ENCODE measurements at regions not wholly inside any gene's neighbourhood (a gene's known extent, or its start where the extent isn't known, plus 50 kb on each side); places are given as distances from the start of the nearest gene placed in this dataset.

DNA sequence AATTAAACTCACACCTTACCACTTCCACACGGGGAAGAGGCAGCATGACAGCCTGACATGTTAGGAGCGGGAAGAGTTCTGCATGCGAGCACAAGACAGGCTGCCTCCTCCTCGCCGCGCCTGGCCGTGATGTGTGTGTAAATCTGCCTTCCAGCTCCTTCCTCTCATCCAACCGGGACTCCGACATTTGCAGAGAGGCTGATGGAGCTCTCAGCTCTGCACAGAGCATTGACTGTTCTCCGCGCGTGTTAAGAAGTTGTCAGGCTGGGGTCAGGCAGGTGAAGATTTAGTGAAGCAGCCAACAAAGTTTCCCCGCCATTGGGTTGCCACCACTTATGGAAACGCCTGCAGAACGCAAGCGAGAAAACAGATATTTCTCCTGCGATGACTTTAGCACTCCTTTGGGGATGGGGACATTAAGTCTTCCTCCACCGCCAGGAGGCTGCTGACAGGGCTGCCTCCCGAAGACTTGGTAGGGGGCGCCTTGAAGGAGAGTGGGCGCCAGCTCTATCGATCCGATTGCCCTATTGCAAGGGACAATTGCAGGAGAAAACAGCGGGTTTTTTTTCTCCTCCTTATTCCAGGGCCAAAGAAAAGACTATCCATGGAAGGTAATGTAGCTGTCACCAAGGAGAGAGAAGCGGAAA, 213.9 kb upstream of the TSHZ3 start:
- Histone ChIP-seq H3K36me3 (ENCODE audit: control insufficient read depth, low read length) (no peaks in the 10 kb centered on the region), H3K27ac (ENCODE audit: low read depth, low read length) (no peak overlapping the region), H4K20me1 (ENCODE audit: control insufficient read depth, insufficient read depth, low read depth, low read length) (no peaks in the 10 kb centered on the region), H3K4me2 (ENCODE audit: low read length) (no peak overlapping the region), H3K4me1 (ENCODE audit: control insufficient read depth, low read length) (no peaks in the 10 kb centered on the region), H3K4me3 (ENCODE audit: low read length) (no peak overlapping the region), H3K27me3 (ENCODE audit: control insufficient read depth, low read length) (no peaks in the 10 kb centered on the region), H3F3A (ENCODE audit: control insufficient read depth, insufficient read depth) (no peaks in the 10 kb centered on the region), H3K79me2 (ENCODE audit: control insufficient read depth, low read length) (no peaks in the 10 kb centered on the region), H3K9me3 (ENCODE audit: control insufficient read depth, insufficient read depth, low read length) (peaks cover 9% of the 10 kb centered on the region; the same call in 1 of the 2 replicates), H3K9me2 (replicated peaks; ENCODE audit: control insufficient read depth, low read length) (no peaks in the 10 kb centered on the region)
- TF ChIP-seq, protein P1, sequence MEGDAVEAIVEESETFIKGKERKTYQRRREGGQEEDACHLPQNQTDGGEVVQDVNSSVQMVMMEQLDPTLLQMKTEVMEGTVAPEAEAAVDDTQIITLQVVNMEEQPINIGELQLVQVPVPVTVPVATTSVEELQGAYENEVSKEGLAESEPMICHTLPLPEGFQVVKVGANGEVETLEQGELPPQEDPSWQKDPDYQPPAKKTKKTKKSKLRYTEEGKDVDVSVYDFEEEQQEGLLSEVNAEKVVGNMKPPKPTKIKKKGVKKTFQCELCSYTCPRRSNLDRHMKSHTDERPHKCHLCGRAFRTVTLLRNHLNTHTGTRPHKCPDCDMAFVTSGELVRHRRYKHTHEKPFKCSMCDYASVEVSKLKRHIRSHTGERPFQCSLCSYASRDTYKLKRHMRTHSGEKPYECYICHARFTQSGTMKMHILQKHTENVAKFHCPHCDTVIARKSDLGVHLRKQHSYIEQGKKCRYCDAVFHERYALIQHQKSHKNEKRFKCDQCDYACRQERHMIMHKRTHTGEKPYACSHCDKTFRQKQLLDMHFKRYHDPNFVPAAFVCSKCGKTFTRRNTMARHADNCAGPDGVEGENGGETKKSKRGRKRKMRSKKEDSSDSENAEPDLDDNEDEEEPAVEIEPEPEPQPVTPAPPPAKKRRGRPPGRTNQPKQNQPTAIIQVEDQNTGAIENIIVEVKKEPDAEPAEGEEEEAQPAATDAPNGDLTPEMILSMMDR (IDR thresholded peaks at IDR 0.05; ENCODE audit: low read depth, low read length, poor library complexity, severe bottlenecking) = no peak
- TF ChIP-seq EZH2phosphoT487 (IDR thresholded peaks at IDR 0.05; ENCODE audit: borderline replicate concordance, low read length) = no peak

DNA sequence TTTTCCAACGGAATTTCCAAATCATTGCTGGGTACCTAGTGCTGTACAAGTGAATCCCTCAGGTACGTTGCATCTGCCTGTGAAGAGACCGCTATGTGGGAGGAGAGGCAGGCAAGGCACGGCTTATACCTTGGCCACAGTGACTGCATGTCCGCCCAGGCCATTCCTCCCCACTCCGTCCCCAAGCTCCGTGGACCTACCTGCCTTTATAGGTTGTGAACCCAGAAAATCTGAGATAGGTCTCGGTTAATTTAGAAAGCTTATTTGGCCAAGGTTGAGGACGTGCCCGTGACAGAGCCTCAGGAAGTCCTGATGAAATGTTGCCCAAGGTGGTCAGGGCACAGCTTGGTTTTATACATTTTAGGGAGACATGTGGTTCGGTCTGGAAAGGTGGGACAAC, 218.5 kb upstream of the TSHZ3 start:
- Histone ChIP-seq H3K36me3 (ENCODE audit: control insufficient read depth, low read length) (no peaks in the 10 kb centered on the region), H3K9me2 (replicated peaks; ENCODE audit: control insufficient read depth, low read length) (no peaks in the 10 kb centered on the region), H4K20me1 (ENCODE audit: control insufficient read depth, insufficient read depth, low read depth, low read length) (no peaks in the 10 kb centered on the region), H3F3A (ENCODE audit: control insufficient read depth, insufficient read depth) (no peaks in the 10 kb centered on the region), H3K9me3 (ENCODE audit: control insufficient read depth, insufficient read depth, low read length) (peaks cover 9% of the 10 kb centered on the region; the same call in 1 of the 2 replicates), H3K27ac (ENCODE audit: low read depth, low read length) (no peak overlapping the region), H3K27me3 (ENCODE audit: control insufficient read depth, low read length) (no peaks in the 10 kb centered on the region), H3K4me1 (ENCODE audit: control insufficient read depth, low read length) (no peaks in the 10 kb centered on the region), H3K4me2 (ENCODE audit: low read length) (no peak overlapping the region), H3K4me3 (ENCODE audit: low read length) (no peak overlapping the region), H3K79me2 (ENCODE audit: control insufficient read depth, low read length) (no peaks in the 10 kb centered on the region)
- TF ChIP-seq, protein P1 (IDR thresholded peaks at IDR 0.05; ENCODE audit: low read depth, low read length, poor library complexity, severe bottlenecking) = no peak
- TF ChIP-seq EZH2phosphoT487 (IDR thresholded peaks at IDR 0.05; ENCODE audit: borderline replicate concordance, low read length) = no peak

DNA sequence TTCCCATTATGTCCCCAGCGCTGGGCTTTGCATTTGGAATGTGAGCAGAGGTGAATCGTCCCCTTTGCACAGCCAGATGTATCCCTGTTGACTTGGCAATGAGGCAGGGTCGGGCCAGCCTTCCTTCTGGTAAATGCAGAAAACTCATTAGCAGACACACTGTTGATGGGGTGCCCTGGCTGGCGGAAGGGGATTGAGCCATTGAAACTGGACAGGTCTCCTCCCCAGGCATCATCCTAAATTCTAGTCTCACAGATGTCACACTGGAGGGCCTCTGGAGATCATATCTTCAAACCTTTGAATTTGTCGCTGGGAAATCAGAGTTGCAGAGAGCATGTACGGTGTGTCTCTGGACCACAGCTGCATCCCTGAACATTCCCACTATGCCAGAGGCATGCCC, 219.5 kb upstream of the TSHZ3 start:
- H3K27me3 ChIP-seq (ENCODE audit: control insufficient read depth, low read length) = no peaks in the 10 kb centered on the region
- H4K20me1 ChIP-seq (ENCODE audit: control insufficient read depth, insufficient read depth, low read depth, low read length) = no peaks in the 10 kb centered on the region
- TF ChIP-seq, protein P1 (IDR thresholded peaks at IDR 0.05; ENCODE audit: low read depth, low read length, poor library complexity, severe bottlenecking) = no peak
- TF ChIP-seq EZH2phosphoT487 (IDR thresholded peaks at IDR 0.05; ENCODE audit: borderline replicate concordance, low read length) = no peak
- no peak overlapping the region for H3K27ac ChIP-seq (ENCODE audit: low read depth, low read length)
- H3F3A ChIP-seq (ENCODE audit: control insufficient read depth, insufficient read depth) = no peaks in the 10 kb centered on the region
- no peaks in the 10 kb centered on the region for H3K4me1 ChIP-seq (ENCODE audit: control insufficient read depth, low read length)
- no peak overlapping the region for H3K4me3 ChIP-seq (ENCODE audit: low read length)
- no peaks in the 10 kb centered on the region for H3K36me3 ChIP-seq (ENCODE audit: control insufficient read depth, low read length)
- H3K79me2 ChIP-seq (ENCODE audit: control insufficient read depth, low read length) = no peaks in the 10 kb centered on the region
- H3K9me2 ChIP-seq (replicated peaks; ENCODE audit: control insufficient read depth, low read length) = no peaks in the 10 kb centered on the region
- no peak overlapping the region for H3K4me2 ChIP-seq (ENCODE audit: low read length)
- peaks cover 9% of the 10 kb centered on the region; the same call in 1 of the 2 replicates for H3K9me3 ChIP-seq (ENCODE audit: control insufficient read depth, insufficient read depth, low read length)
